ENCODE measurements at regions not wholly inside any gene's neighbourhood (a gene's known extent, or its start where the extent isn't known, plus 50 kb on each side); places are given as distances from the start of the nearest gene placed in this dataset.

DNA sequence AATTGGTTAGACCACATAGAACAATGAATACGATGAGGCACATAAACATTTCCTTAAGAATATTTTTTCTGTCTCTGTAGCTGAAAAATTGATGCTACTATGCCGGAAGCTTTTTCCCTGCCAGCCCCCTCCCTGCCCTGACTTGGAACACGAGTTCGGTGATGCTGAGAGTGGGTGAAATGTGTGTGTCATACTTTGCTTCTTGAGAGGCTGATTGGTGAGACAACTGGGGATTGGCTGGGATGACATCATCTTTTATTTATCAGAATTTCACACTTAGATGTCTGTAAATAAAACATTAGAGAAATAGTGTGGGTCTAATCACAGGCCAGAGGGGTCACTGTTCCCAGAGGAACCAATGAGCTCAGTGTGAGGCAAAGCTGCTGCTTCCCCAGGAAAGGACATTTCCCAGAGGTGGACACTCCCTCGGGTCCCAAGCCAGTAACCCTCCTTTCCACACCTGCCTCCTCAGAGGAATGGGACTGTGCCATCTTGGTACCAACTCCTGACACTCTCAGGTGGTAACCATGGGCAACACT is 195.4 kb upstream of the C1orf174 start:
- Histone ChIP-seq H3K9me3 (peaks cover 3 to 50% (median 32%) of the 10 kb centered on the region in 4 donors), H3K27ac (no peak overlapping the region), H3K36me3 (no peaks in the 10 kb centered on the region), H3K27me3 (peaks cover 0 to 11% (median 0%) of the 10 kb centered on the region in 3 donors), H3K4me1 (no peaks in the 10 kb centered on the region), H3K4me3 (no peak overlapping the region)
- DNase-seq: no peak
- TF ChIP-seq CTCF (IDR thresholded peaks at IDR 0.05): no peak
- TF ChIP-seq EP300 (IDR thresholded peaks at IDR 0.05): no peak
- no peak for TF ChIP-seq POLR2AphosphoS5 (IDR thresholded peaks at IDR 0.05)
- TF ChIP-seq POLR2A (IDR thresholded peaks at IDR 0.05): no peak
- intact Hi-C loops (cut with DNase I; ENCODE audit: low total_unique reads): no loop called here
- WGBS, 5 donors: 72 to 84% (median 78%) methylated on average over 5 of the region's 5 CpGs

DNA sequence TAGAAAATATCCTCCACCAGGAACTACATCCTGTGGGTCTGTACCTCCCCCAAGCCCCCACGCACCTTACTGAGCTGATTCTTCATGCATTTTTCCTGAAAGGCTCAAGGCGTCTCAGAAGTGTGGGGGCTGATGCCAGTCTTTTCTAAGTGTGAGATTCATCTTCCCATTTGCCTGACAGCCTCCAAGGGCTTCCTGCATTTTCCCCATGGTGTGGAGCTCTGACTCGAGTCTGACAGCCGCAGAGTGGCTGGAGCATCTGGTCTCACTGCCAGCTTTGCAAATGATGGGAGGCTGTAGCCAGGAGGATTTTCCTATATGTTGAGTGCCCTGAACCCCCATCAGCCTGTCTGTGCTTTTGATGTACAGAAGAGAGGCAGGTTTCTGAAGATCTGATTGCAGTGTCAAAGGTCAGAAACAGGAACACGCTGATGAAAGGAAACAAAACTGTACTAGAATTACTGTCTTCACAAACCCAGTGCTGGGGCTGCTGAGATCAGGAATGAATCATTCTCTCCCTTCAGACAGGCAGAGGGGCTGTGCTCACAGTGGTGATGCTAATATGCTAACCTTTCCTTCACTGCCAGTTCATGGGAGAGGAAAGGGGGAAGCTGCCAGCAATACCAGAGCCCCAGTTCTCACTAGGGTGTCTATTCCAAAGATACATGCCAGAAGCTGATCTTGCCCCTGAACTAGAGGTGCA is 201.5 kb upstream of the C1orf174 start:
- intact Hi-C loops (cut with DNase I; ENCODE audit: low total_unique reads): no loop called here
- TF ChIP-seq EP300 (IDR thresholded peaks at IDR 0.05): no peak
- no peak for TF ChIP-seq CTCF (IDR thresholded peaks at IDR 0.05)
- TF ChIP-seq POLR2AphosphoS5 (IDR thresholded peaks at IDR 0.05): no peak
- TF ChIP-seq POLR2A (IDR thresholded peaks at IDR 0.05): no peak
- peaks cover 0 to 30% (median 4%) of the 10 kb centered on the region in 3 donors for H3K27me3 ChIP-seq
- H3K27ac ChIP-seq: no peak overlapping the region
- H3K4me1 ChIP-seq: no peaks in the 10 kb centered on the region
- no peaks in the 10 kb centered on the region for H3K36me3 ChIP-seq
- H3K9me3 ChIP-seq: peaks cover 0 to 11% (median 4%) of the 10 kb centered on the region in 4 donors
- 25 to 36% (median 30%) methylated on average over 5 of the region's 5 CpGs for WGBS, 5 donors
- no peak overlapping the region for H3K4me3 ChIP-seq
- no peak for DNase-seq

DNA sequence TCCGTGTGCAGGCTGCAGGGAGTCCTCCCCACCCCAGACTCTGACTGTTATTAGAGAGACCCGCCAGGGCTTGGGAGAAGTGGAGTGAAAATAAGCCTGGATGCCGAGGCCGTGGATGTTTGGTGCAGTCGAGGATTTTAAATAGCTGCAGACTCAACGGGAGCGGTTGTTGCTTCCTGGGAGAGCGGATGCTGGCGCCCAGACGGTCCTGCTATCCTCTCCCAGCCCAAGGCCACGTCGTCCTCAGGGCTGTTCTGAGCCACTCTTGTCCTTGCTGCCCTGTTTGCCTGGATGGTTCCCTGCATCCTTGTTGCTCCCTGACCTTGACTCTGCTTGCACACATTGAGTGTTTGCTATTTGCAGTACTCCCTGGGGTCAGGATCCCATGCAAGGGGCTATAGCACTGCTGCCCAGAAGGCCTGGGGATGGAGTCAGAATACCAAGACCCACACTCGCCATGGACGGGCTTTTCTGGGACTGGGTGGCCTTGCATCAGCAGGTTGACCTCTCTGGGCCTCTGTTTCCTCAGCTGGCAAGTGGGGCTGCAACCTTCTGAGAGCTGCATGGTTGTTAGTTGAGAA is 205.3 kb upstream of the C1orf174 start:
- 68 to 78% (median 76%) methylated on average over 14 of the region's 14 CpGs for WGBS, 5 donors
- no peaks in the 10 kb centered on the region for H3K4me1 ChIP-seq
- no peaks in the 10 kb centered on the region for H3K36me3 ChIP-seq
- DNase-seq: no peak
- H3K4me3 ChIP-seq: no peak overlapping the region
- intact Hi-C loops (cut with DNase I; ENCODE audit: low total_unique reads): no loop called here
- H3K27ac ChIP-seq: no peak overlapping the region
- H3K9me3 ChIP-seq: no peaks in the 10 kb centered on the region
- TF ChIP-seq POLR2AphosphoS5 (IDR thresholded peaks at IDR 0.05) (no peak), CTCF (IDR thresholded peaks at IDR 0.05) (no peak), EP300 (IDR thresholded peaks at IDR 0.05) (no peak)
- peaks cover 0 to 43% (median 4%) of the 10 kb centered on the region in 3 donors for H3K27me3 ChIP-seq

GRCh38 chr1:4106731-4107130 is 206.7 kb upstream of the C1orf174 start:
- intact Hi-C loops (cut with DNase I; ENCODE audit: low total_unique reads): no loop called here
- WGBS, 5 donors: 63 to 79% (median 78%) methylated on average over 6 to 10 of the region's 10 CpGs
- no peak for DNase-seq

More at GRCh38 chr1:4106731-4107130, 206.7 kb upstream of the C1orf174 start:
- TF ChIP-seq EP300 (IDR thresholded peaks at IDR 0.05) (no peak), POLR2AphosphoS5 (IDR thresholded peaks at IDR 0.05) (no peak), CTCF (IDR thresholded peaks at IDR 0.05) (no peak), POLR2A (IDR thresholded peaks at IDR 0.05) (no peak)
- Histone ChIP-seq H3K36me3 (no peaks in the 10 kb centered on the region), H3K4me3 (no peak overlapping the region), H3K9me3 (no peaks in the 10 kb centered on the region), H3K4me1 (no peaks in the 10 kb centered on the region), H3K27ac (no peak overlapping the region), H3K27me3 (peaks cover 0 to 31% (median 0%) of the 10 kb centered on the region in 3 donors)
